Loucy (cell line): ENCODE measurements at regions not wholly inside any gene's neighbourhood (a gene's known extent, or its start where the extent isn't known, plus 50 kb on each side); places are given as distances from the start of the nearest gene placed in this dataset.

Experiments used
- H2AFZ ChIP-seq: fragments of 200-600 bp; sonication (generic); 2 replicates; pipeline ENCODE4 v1.6.0; 2016; ENCODE audit warnings: antibody characterized with exemption, mild to moderate bottlenecking, low read length, moderate library complexity
- H3F3A ChIP-seq: fragments of 200-600 bp; 2 replicates; pipeline ENCODE4 v1.6.0; 2016; ENCODE audit warnings: antibody characterized with exemption, low read depth, mild to moderate bottlenecking
- H3K27me3 ChIP-seq: fragments of 200-600 bp; sonication (generic); 2 replicates; pipeline ENCODE4 v1.6.1; 2014; ENCODE audit warnings: low read length, mild to moderate bottlenecking; ENCODE audit not compliant: insufficient read depth, poor library complexity, severe bottlenecking
- H3K36me3 ChIP-seq: fragments of 200-600 bp; sonication (generic); 2 replicates; pipeline ENCODE4 v1.6.1; 2016; ENCODE audit warnings: low read length; ENCODE audit not compliant: insufficient read depth
- H3K4me1 ChIP-seq: fragments of 200-600 bp; sonication (generic); 2 replicates; pipeline ENCODE4 v1.5.1; 2014; ENCODE audit warnings: low read length, mild to moderate bottlenecking; ENCODE audit not compliant: insufficient read depth, poor library complexity, severe bottlenecking
- H3K4me2 ChIP-seq: fragments of 200-600 bp; sonication (generic); 2 replicates; pipeline ENCODE4 v1.6.0; 2014; ENCODE audit warnings: antibody characterized with exemption, low read length, low read depth, mild to moderate bottlenecking; ENCODE audit not compliant: poor library complexity, severe bottlenecking
- H3K4me3 ChIP-seq: fragments of 200-600 bp; sonication (generic); 2 replicates; pipeline ENCODE4 v1.5.1; 2014; ENCODE audit warnings: low read length, mild to moderate bottlenecking, mixed read lengths; ENCODE audit not compliant: poor library complexity, severe bottlenecking
- H3K79me2 ChIP-seq: fragments of 200-600 bp; sonication (generic); 2 replicates; pipeline ENCODE4 v1.6.1; 2014; ENCODE audit warnings: low read length; ENCODE audit not compliant: insufficient read depth
- H3K9ac ChIP-seq: fragments of 200-600 bp; sonication (generic); 2 replicates; pipeline ENCODE4 v1.6.0; 2014; ENCODE audit warnings: mild to moderate bottlenecking, low read depth, low read length, moderate library complexity; ENCODE audit not compliant: poor library complexity, severe bottlenecking
- H3K9me2 ChIP-seq: fragments of 200-600 bp; sonication (generic); replicated peaks from 2 replicates; pipeline ENCODE4 v1.6.1; 2016; ENCODE audit warnings: low read depth, low read length, mixed read lengths
- H3K9me3 ChIP-seq: fragments of 200-600 bp; sonication (generic); 2 replicates; pipeline ENCODE4 v1.6.1; 2014; ENCODE audit warnings: mild to moderate bottlenecking, antibody characterized with exemption, low read length, low read depth; ENCODE audit not compliant: insufficient read depth
- H4K20me1 ChIP-seq: fragments of 200-600 bp; sonication (generic); 2 replicates; pipeline ENCODE4 v1.6.0; 2014; ENCODE audit warnings: antibody characterized with exemption, low read length, mild to moderate bottlenecking; ENCODE audit not compliant: insufficient read depth, poor library complexity, severe bottlenecking
- CTCF ChIP-seq: fragments of 200-600 bp; sonication (generic); conservative IDR thresholded peaks from 2 replicates; pipeline ENCODE4 v1.5.1; 2014; ENCODE audit warnings: mild to moderate bottlenecking, antibody characterized with exemption, low read length
- EZH2phosphoT487 ChIP-seq: fragments of 200-600 bp; IDR thresholded peaks from 2 replicates; pipeline ENCODE4 v1.6.1; 2018; ENCODE audit warnings: antibody characterized with exemption, mild to moderate bottlenecking, moderate library complexity, borderline replicate concordance

GRCh38 chr5:61965069-61965468 lies 340.9 kb upstream of the KIF2A start:
- Histone ChIP-seq H3K9ac (no peak overlapping the region), H3K4me3 (no peak overlapping the region), H3F3A (no peaks in the 10 kb centered on the region), H4K20me1 (no peaks in the 10 kb centered on the region), H3K9me3 (no peaks in the 10 kb centered on the region), H3K9me2 (no peaks in the 10 kb centered on the region), H2AFZ (no peak overlapping the region), H3K36me3 (no peaks in the 10 kb centered on the region), H3K79me2 (no peaks in the 10 kb centered on the region), H3K4me1 (no peaks in the 10 kb centered on the region), H3K4me2 (no peak overlapping the region), H3K27me3 (no peaks in the 10 kb centered on the region)
- no peak for TF ChIP-seq EZH2phosphoT487
- TF ChIP-seq CTCF: no peak

DNA sequence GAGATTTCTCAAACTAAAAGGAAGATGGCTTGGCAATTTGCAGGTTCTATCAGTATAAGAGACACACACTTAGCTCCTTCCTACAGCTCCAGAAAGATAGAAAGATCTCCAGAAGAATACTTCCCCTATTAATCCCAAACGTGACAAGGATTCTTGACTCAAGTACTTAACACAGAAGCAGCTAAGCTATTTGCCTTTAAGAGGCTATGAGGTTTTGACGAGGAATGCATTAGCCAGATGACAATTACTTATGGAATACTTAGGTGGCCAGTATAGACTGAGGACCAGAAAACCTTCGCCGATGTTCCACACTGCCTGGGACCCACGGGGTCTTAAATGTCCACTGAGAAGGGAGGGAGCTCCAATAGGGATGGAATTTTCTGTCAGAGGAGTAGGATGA lies 340.5 kb upstream of the KIF2A start:
- TF ChIP-seq EZH2phosphoT487 (no peak), CTCF (no peak)
- no peak overlapping the region for H3K4me3 ChIP-seq
- no peak overlapping the region for H3K9ac ChIP-seq
- H3K36me3 ChIP-seq: no peaks in the 10 kb centered on the region
- no peaks in the 10 kb centered on the region for H3K9me3 ChIP-seq
- H3K9me2 ChIP-seq: no peaks in the 10 kb centered on the region
- no peak overlapping the region for H3K4me2 ChIP-seq
- H2AFZ ChIP-seq: no peak overlapping the region
- H3F3A ChIP-seq: no peaks in the 10 kb centered on the region
- H4K20me1 ChIP-seq: no peaks in the 10 kb centered on the region
- no peaks in the 10 kb centered on the region for H3K27me3 ChIP-seq
- H3K79me2 ChIP-seq: no peaks in the 10 kb centered on the region
- no peaks in the 10 kb centered on the region for H3K4me1 ChIP-seq

DNA sequence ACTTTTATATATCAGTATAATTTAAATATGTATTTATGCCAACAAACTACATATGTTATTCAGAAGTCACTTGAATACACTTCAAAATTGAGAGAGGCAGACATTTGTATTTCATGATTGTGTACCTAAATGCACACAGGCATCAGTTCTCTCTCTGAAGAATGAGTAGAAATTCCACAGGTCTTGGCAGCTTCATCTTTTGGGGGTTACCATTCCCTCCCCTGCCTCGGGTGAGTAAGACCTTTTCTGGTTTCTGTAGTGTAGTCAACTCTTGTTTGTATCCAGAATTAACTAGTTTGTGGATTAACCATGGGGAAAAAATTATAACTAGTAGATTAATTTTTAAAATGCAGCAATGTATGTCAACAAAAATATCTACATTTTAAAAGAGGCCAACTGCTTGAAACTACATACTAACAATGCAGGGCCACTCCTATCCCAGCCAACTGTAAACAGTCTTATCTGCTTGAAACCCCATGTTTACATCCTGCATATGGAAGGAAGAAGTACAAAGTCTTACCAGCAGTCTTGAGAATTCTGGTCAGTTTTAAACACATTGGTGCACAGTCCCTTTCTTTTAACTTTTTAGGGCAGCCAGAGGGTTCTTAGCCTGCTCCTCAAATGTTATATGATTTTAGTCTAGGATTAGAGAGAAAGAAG lies 339.6 kb upstream of the KIF2A start:
- Histone ChIP-seq H3K27me3 (no peaks in the 10 kb centered on the region), H2AFZ (no peak overlapping the region), H3F3A (no peaks in the 10 kb centered on the region), H3K9ac (no peak overlapping the region), H3K4me3 (no peak overlapping the region), H3K9me3 (no peaks in the 10 kb centered on the region), H4K20me1 (no peaks in the 10 kb centered on the region), H3K36me3 (no peaks in the 10 kb centered on the region), H3K4me1 (no peaks in the 10 kb centered on the region), H3K79me2 (no peaks in the 10 kb centered on the region), H3K4me2 (no peak overlapping the region), H3K9me2 (no peaks in the 10 kb centered on the region)
- TF ChIP-seq CTCF (no peak), EZH2phosphoT487 (no peak)
